CD14-positive monocyte (primary cell): ENCODE measurements at regions not wholly inside any gene's neighbourhood (a gene's known extent, or its start where the extent isn't known, plus 50 kb on each side); places are given as distances from the start of the nearest gene placed in this dataset.
"Not testable (repeated sequence)": the region's sequence is repeated elsewhere in the genome, so short reads cannot be mapped to it uniquely, and the experiment has no call there.

ENCODE experiments used
- DNase-seq, 3 donors: peaks; one replicate each; pipeline ENCODE4 v3.0.0-alpha.2; 2011 to 2022
- H2AFZ ChIP-seq: 2 replicates; pipeline ENCODE4 v1.6.0; 2012; ENCODE audit warnings: mild to moderate bottlenecking, low read depth, low read length, inconsistent platforms; ENCODE audit not compliant: insufficient read depth, poor library complexity, severe bottlenecking
- H3K27ac ChIP-seq, 2 donors: 1 replicate in 1 of 2; 2 replicates in 1 of 2; pipeline ENCODE4 v1.5.1; 2012 to 2013; ENCODE audit warnings: low read length in 2 of 2, control low read depth in 1 of 2, inconsistent platforms in 1 of 2, low read depth in 1 of 2, mild to moderate bottlenecking in 1 of 2
- H3K27me3 ChIP-seq, 2 donors: one replicate each; pipeline versions ENCODE4 v1.6.0 to v1.6.1; 2011 to 2013; ENCODE audit warnings: low read length in 2 of 2; ENCODE audit not compliant: control insufficient read depth in 2 of 2, insufficient read depth in 2 of 2
- H3K36me3 ChIP-seq, 2 donors: replicated peaks in 1 of 2; 1 replicate in 1 of 2; 2 replicates in 1 of 2; pipeline versions ENCODE4 v1.5.1 to v1.6.1; 2012 to 2013; ENCODE audit warnings: low read length in 2 of 2, control low read depth in 1 of 2, inconsistent platforms in 1 of 2, mild to moderate bottlenecking in 1 of 2; ENCODE audit not compliant: insufficient read depth in 2 of 2, control insufficient read depth in 1 of 2
- H3K4me1 ChIP-seq, 2 donors: 1 replicate in 1 of 2; 2 replicates in 1 of 2; pipeline versions ENCODE4 v1.5.1 to v1.6.1; 2012 to 2013; ENCODE audit warnings: low read length in 2 of 2, control low read depth in 1 of 2, inconsistent platforms in 1 of 2, mild to moderate bottlenecking in 1 of 2, moderate library complexity in 1 of 2; ENCODE audit not compliant: insufficient read depth in 2 of 2, control insufficient read depth in 1 of 2
- H3K4me2 ChIP-seq: replicated peaks from 2 replicates; pipeline ENCODE3; 2012; ENCODE audit warnings: low read length, moderate library complexity, mild to moderate bottlenecking; ENCODE audit not compliant: poor library complexity, severe bottlenecking; ENCODE audit errors: extremely low read depth
- H3K4me3 ChIP-seq, 3 experiments: fragments of 200-600 bp in 1 of 3; sonication (generic) in 1 of 3; replicated peaks in 1 of 3; 1 replicate in 2 of 3; 2 replicates in 1 of 3; pipeline ENCODE4 v1.5.1; 2011 to 2013; ENCODE audit warnings: low read length in 3 of 3, mild to moderate bottlenecking in 3 of 3, control low read depth in 2 of 3, low read depth in 2 of 3, inconsistent platforms in 1 of 3, moderate library complexity in 1 of 3
- H3K79me2 ChIP-seq: 2 replicates; pipeline ENCODE4 v1.6.0; 2012; ENCODE audit warnings: mild to moderate bottlenecking, control low read depth, inconsistent platforms, low read length, moderate library complexity; ENCODE audit not compliant: insufficient read depth
- H3K9ac ChIP-seq: 2 replicates; pipeline ENCODE4 v1.6.0; 2017; ENCODE audit warnings: low read length, mild to moderate bottlenecking; ENCODE audit not compliant: insufficient read depth, poor library complexity, severe bottlenecking
- H3K9me3 ChIP-seq, 2 donors: replicated peaks in 1 of 2; 1 replicate in 1 of 2; 2 replicates in 1 of 2; pipeline versions ENCODE4 v1.5.1 to v1.6.1; 2012 to 2013; ENCODE audit warnings: low read length in 2 of 2, control low read depth in 1 of 2; ENCODE audit not compliant: control insufficient read depth in 1 of 2, insufficient read depth in 1 of 2
- H4K20me1 ChIP-seq: 2 replicates; pipeline ENCODE4 v1.6.0; 2012; ENCODE audit warnings: mild to moderate bottlenecking, low read length, control low read depth, moderate library complexity; ENCODE audit not compliant: insufficient read depth
- H3K27ac Mint-ChIP-seq, 7 donors: one replicate each; pipeline ENCODE4 v1.8.0; 2020; ENCODE audit warnings: mild to moderate bottlenecking in 7 of 7, mixed read lengths in 7 of 7, moderate library complexity in 6 of 7, inconsistent platforms in 2 of 7
- H3K27me3 Mint-ChIP-seq, 3 donors: one replicate each; pipeline ENCODE4 v1.8.0; 2021 to 2022; ENCODE audit warnings: low read depth in 3 of 3, mild to moderate bottlenecking in 3 of 3, mixed read lengths in 3 of 3, moderate library complexity in 3 of 3, inconsistent platforms in 1 of 3
- H3K36me3 Mint-ChIP-seq, 2 donors: one replicate each; pipeline ENCODE4 v1.8.0; 2020; ENCODE audit warnings: mixed read lengths in 2 of 2, inconsistent platforms in 1 of 2, mild to moderate bottlenecking in 1 of 2
- H3K4me1 Mint-ChIP-seq: one replicate; pipeline ENCODE4 v1.8.0; 2020; ENCODE audit warnings: mild to moderate bottlenecking, mixed read lengths
- H3K4me3 Mint-ChIP-seq, 2 donors: one replicate each; pipeline ENCODE4 v1.8.0; 2020; ENCODE audit warnings: mild to moderate bottlenecking in 2 of 2, mixed read lengths in 2 of 2, moderate library complexity in 1 of 2
- H3K9me3 Mint-ChIP-seq, 7 donors: one replicate each; pipeline ENCODE4 v1.8.0; 2020 to 2022; ENCODE audit warnings: mixed read lengths in 7 of 7, mild to moderate bottlenecking in 6 of 7, moderate library complexity in 6 of 7, inconsistent platforms in 2 of 7
- WGBS: methylation state at CpG from one replicate; pipeline ENCODE4 v1.1.5; 2013; ENCODE audit warnings: missing lambda C conversion rate; ENCODE audit not compliant: insufficient coverage; 5-methylcytosine and 5-hydroxymethylcytosine counted together
- intact Hi-C, 2 donors: fragments of 100-400 bp; cut with micrococcal nuclease; formaldehyde crosslinking; loops; one replicate each; pipeline versions ENCODE4 v1.15.0 to v1.15.1; 2023
- TF ChIP-seq, protein P1 (sequence below): fragments of 200-600 bp; IDR thresholded peaks from one replicate; pipeline ENCODE4 v1.8.0; 2022; ENCODE audit warnings: antibody characterized with exemption, mild to moderate bottlenecking

DNA sequence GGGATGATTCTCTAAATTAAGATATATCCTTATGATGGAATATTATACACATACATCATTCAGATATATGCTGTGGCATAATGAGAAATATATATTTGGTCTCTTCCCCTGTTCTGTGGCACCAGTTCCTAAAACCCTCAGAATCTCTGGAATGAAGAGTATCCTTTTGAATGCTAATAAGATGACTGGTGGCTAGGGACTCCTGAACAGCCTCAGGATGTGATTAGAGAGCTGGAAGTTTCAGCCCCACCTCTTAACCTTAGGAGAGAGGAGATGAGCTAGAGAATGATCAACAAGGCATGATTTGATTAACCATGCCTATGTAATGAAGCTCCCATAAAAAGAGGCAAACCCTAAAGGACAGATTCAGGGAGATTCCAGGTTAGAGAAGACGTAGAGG lies 632.0 kb downstream of the IQCM start:
- no peak overlapping the region for H2AFZ ChIP-seq
- H3K27me3 ChIP-seq = no peaks in the 10 kb centered on the region
- no peaks in the 10 kb centered on the region for H3K79me2 ChIP-seq
- H3K27me3 Mint-ChIP-seq = peaks cover 0 to 4% (median 0%) of the 10 kb centered on the region in 3 donors
- H4K20me1 ChIP-seq = no peaks in the 10 kb centered on the region
- no peak overlapping the region for H3K9ac ChIP-seq
- TF ChIP-seq, protein P1, sequence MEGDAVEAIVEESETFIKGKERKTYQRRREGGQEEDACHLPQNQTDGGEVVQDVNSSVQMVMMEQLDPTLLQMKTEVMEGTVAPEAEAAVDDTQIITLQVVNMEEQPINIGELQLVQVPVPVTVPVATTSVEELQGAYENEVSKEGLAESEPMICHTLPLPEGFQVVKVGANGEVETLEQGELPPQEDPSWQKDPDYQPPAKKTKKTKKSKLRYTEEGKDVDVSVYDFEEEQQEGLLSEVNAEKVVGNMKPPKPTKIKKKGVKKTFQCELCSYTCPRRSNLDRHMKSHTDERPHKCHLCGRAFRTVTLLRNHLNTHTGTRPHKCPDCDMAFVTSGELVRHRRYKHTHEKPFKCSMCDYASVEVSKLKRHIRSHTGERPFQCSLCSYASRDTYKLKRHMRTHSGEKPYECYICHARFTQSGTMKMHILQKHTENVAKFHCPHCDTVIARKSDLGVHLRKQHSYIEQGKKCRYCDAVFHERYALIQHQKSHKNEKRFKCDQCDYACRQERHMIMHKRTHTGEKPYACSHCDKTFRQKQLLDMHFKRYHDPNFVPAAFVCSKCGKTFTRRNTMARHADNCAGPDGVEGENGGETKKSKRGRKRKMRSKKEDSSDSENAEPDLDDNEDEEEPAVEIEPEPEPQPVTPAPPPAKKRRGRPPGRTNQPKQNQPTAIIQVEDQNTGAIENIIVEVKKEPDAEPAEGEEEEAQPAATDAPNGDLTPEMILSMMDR = no peak
- H3K36me3 ChIP-seq = no peaks in the 10 kb centered on the region
- H3K9me3 Mint-ChIP-seq = peaks cover 0 to 15% (median 4%) of the 10 kb centered on the region in 7 donors
- WGBS = no CpG with 5 or more reads among the region's 1 CpG
- H3K9me3 ChIP-seq = no peaks in the 10 kb centered on the region
- H3K27ac ChIP-seq = no peak overlapping the region
- DNase-seq = no peak
- no peaks in the 10 kb centered on the region for H3K4me1 ChIP-seq
- intact Hi-C loops = no loop called here
- H3K27ac Mint-ChIP-seq = no peak overlapping the region
- H3K36me3 Mint-ChIP-seq = no peaks in the 10 kb centered on the region
- no peak overlapping the region for H3K4me2 ChIP-seq
- H3K4me3 Mint-ChIP-seq = no peak overlapping the region
- H3K4me3 ChIP-seq = no peak overlapping the region
- no peaks in the 10 kb centered on the region for H3K4me1 Mint-ChIP-seq

DNA sequence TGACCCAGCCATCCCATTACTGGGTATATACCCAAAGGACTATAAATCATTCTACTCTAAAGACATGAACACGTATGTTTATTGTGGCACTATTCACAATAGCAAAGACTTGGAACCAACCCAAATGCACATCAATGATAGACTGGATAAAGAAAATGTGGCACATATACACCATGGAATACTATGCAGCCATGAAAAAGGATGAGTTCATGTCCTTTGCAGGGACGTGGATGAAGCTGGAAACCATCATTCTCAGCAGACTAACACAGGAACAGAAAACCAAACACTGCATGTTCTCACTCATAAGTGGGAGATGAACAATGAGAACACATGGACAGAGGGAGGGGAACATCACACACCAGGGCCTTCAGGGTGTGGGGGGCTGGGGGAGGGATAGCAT lies 634.2 kb downstream of the IQCM start:
- H3K27me3 ChIP-seq, H3K27ac Mint-ChIP-seq, H2AFZ ChIP-seq, H3K4me1 Mint-ChIP-seq, H4K20me1 ChIP-seq, H3K4me3 ChIP-seq, H3K79me2 ChIP-seq, H3K36me3 ChIP-seq, H3K27ac ChIP-seq, intact Hi-C loops, H3K9me3 ChIP-seq, DNase-seq, H3K9ac ChIP-seq, H3K4me2 ChIP-seq, H3K4me3 Mint-ChIP-seq, H3K4me1 ChIP-seq, H3K36me3 Mint-ChIP-seq, H3K27me3 Mint-ChIP-seq: not testable (repeated sequence)
- peaks cover 4 to 12% (median 7%) of the 10 kb centered on the region in 7 donors for H3K9me3 Mint-ChIP-seq
- WGBS = no CpG with 5 or more reads among the region's 2 CpGs
